ENCODE measurements at regions not wholly inside any gene's neighbourhood (a gene's known extent, or its start where the extent isn't known, plus 50 kb on each side); places are given as distances from the start of the nearest gene placed in this dataset.
"Not testable (repeated sequence)": the region's sequence is repeated elsewhere in the genome, so short reads cannot be mapped to it uniquely, and the experiment has no call there.

- Histone ChIP-seq H3K27me3 (no peaks in the 10 kb centered on the region), H3K36me3 (no peaks in the 10 kb centered on the region), H3K4me1 (peaks cover 0 to 1% (median 0%) of the 10 kb centered on the region in 4 donors), H3K4me3 (no peak overlapping the region), H3K27ac (no peak overlapping the region), H3K9me3 (no peaks in the 10 kb centered on the region)
- 78% methylated on average over 4 of the region's 4 CpGs for WGBS (ENCODE audit: insufficient coverage, low coverage, low lambda C conversion rate, missing lambda C conversion rate)
- intact Hi-C loops (cut with DNase I) = no loop called here
- no peak for DNase-seq
- ATAC-seq = no peak
- TF ChIP-seq CTCF (IDR thresholded peaks at IDR 0.05) (no peak), POLR2A (IDR thresholded peaks at IDR 0.05) (no peak)
Measured at GRCh38 chr18:49722477-49722876, 90.9 kb downstream of the ACAA2 start.

- Histone ChIP-seq H3K4me3 (no peak overlapping the region), H3K9me3 (no peaks in the 10 kb centered on the region), H3K36me3 (no peaks in the 10 kb centered on the region), H3K4me1 (no peaks in the 10 kb centered on the region), H3K27me3 (no peaks in the 10 kb centered on the region), H3K27ac (no peak overlapping the region)
- 78% methylated on average over 2 of the region's 3 CpGs for WGBS (ENCODE audit: insufficient coverage, low coverage, low lambda C conversion rate, missing lambda C conversion rate)
- ATAC-seq = no peak
- TF ChIP-seq POLR2A (IDR thresholded peaks at IDR 0.05) (no peak), CTCF (IDR thresholded peaks at IDR 0.05) (no peak)
- no peak for DNase-seq
- intact Hi-C loops (cut with DNase I) = no loop called here
Measured at GRCh38 chr18:49721981-49722380, 91.4 kb downstream of the ACAA2 start.

- DNase-seq; ATAC-seq; H3K27me3 ChIP-seq; H3K36me3 ChIP-seq; H3K9me3 ChIP-seq; H3K27ac ChIP-seq; H3K4me3 ChIP-seq; intact Hi-C loops (cut with DNase I); H3K4me1 ChIP-seq: not testable (repeated sequence)
- WGBS (ENCODE audit: insufficient coverage, low coverage, low lambda C conversion rate, missing lambda C conversion rate) = 80% methylated on average over 2 of the region's 3 CpGs
Measured at GRCh38 chr18:49720944-49721343, 92.4 kb downstream of the ACAA2 start.

- Histone ChIP-seq H3K4me1 (no peaks in the 10 kb centered on the region), H3K27ac (no peak overlapping the region), H3K36me3 (no peaks in the 10 kb centered on the region), H3K4me3 (no peak overlapping the region), H3K27me3 (no peaks in the 10 kb centered on the region), H3K9me3 (no peaks in the 10 kb centered on the region)
- DNase-seq (no peak), ATAC-seq (no peak)
- TF ChIP-seq CTCF (IDR thresholded peaks at IDR 0.05) (no peak), POLR2A (IDR thresholded peaks at IDR 0.05) (no peak)
- intact Hi-C loops (cut with DNase I) = no loop called here
- 82% methylated on average over 3 of the region's 3 CpGs for WGBS (ENCODE audit: insufficient coverage, low coverage, low lambda C conversion rate, missing lambda C conversion rate)
Measured at GRCh38 chr18:49717617-49718016, 95.7 kb downstream of the ACAA2 start.

GRCh38 chr18:49716035-49716434, 97.3 kb downstream of the ACAA2 start:
- no peak overlapping the region for H3K4me3 ChIP-seq
- no peak for DNase-seq
- WGBS (ENCODE audit: insufficient coverage, low coverage, low lambda C conversion rate, missing lambda C conversion rate) = 80% methylated on average over 1 of the region's 6 CpGs
- H3K27ac ChIP-seq = no peak overlapping the region
- intact Hi-C loops (cut with DNase I) = no loop called here
- no peaks in the 10 kb centered on the region for H3K27me3 ChIP-seq
- H3K4me1 ChIP-seq = no peaks in the 10 kb centered on the region
- no peaks in the 10 kb centered on the region for H3K36me3 ChIP-seq
- H3K9me3 ChIP-seq = no peaks in the 10 kb centered on the region
- TF ChIP-seq POLR2A (IDR thresholded peaks at IDR 0.05) = no peak
- no peak for TF ChIP-seq CTCF (IDR thresholded peaks at IDR 0.05)
- no peak for ATAC-seq
